IMR-90 (cell line): ENCODE measurements at regions not wholly inside any gene's neighbourhood (a gene's known extent, or its start where the extent isn't known, plus 50 kb on each side); places are given as distances from the start of the nearest gene placed in this dataset.

Source experiments
- ATAC-seq: fragments of 200-7000 bp; cut with Tn5 transposase; 2 replicates; pipeline ENCODE4 v1.9.1; 2020; ENCODE audit warnings: low read depth, mild to moderate bottlenecking, moderate library complexity
- BruUV-seq: library from RNA; stranded (reverse); fragments of 400-500 nt; replicated peaks from 2 replicates; lab custom pipeline; 2021; lab: Mats Ljungman, UMichigan
- CTCF ChIA-PET: fragments of 300-600 bp; formaldehyde crosslinking; extraction: SDS; loops from one replicate; lab custom pipeline; 2021; ENCODE audit warnings: antibody characterized with exemption; lab: Yijun Ruan, JAX
- POLR2A ChIA-PET: fragments of 300-600 bp; sonication (Branson Sonifier 250); formaldehyde crosslinking; loops from one replicate; lab custom pipeline; 2022; ENCODE audit warnings: antibody characterized with exemption; ENCODE audit not compliant: unreplicated experiment; lab: Charles Lee
- DNase-seq: peaks from one replicate; pipeline ENCODE4 v3.0.0; 2013
- H2AFZ ChIP-seq: replicated peaks from 2 replicates; pipeline ENCODE3; 2013; ENCODE audit warnings: low read length, mild to moderate bottlenecking; ENCODE audit not compliant: poor library complexity
- H2AK5ac ChIP-seq: 2 replicates; pipeline ENCODE4 v1.6.1; 2013; ENCODE audit warnings: low read depth, low read length, inconsistent platforms
- H2AK9ac ChIP-seq: replicated peaks from 2 replicates; pipeline ENCODE3; 2013; ENCODE audit warnings: mild to moderate bottlenecking, low read depth, low read length, moderate library complexity; ENCODE audit not compliant: poor library complexity
- H2BK120ac ChIP-seq: 2 replicates; pipeline ENCODE4 v1.6.1; 2013; ENCODE audit warnings: low read depth, low read length, inconsistent platforms
- H2BK15ac ChIP-seq: 3 replicates; pipeline ENCODE4 v1.6.1; 2013; ENCODE audit warnings: low read depth, low read length, inconsistent platforms
- H2BK20ac ChIP-seq: 2 replicates; pipeline ENCODE4 v1.6.1; 2013; ENCODE audit warnings: low read depth, mild to moderate bottlenecking, inconsistent platforms, low read length, moderate library complexity
- H2BK5ac ChIP-seq: 2 replicates; pipeline ENCODE4 v1.6.1; 2013; ENCODE audit warnings: mild to moderate bottlenecking, low read depth, low read length, inconsistent platforms; ENCODE audit not compliant: poor library complexity, severe bottlenecking
- H3K14ac ChIP-seq: replicated peaks from 2 replicates; pipeline ENCODE4 v1.6.1; 2013; ENCODE audit warnings: low read depth, low read length, inconsistent platforms
- H3K18ac ChIP-seq: 2 replicates; pipeline ENCODE4 v1.6.1; 2013; ENCODE audit warnings: low read depth, low read length, control low read depth
- H3K23ac ChIP-seq: 2 replicates; pipeline ENCODE4 v1.6.1; 2013; ENCODE audit warnings: low read depth, low read length, inconsistent platforms
- H3K27ac ChIP-seq: 2 replicates; pipeline ENCODE4 v1.5.1; 2013; ENCODE audit warnings: mild to moderate bottlenecking, control low read depth, low read length; ENCODE audit not compliant: insufficient read depth
- H3K27me3 ChIP-seq: 2 replicates; pipeline ENCODE4 v1.6.1; 2013; ENCODE audit warnings: low read length; ENCODE audit not compliant: control insufficient read depth, insufficient read depth
- H3K36me3 ChIP-seq: 2 replicates; pipeline ENCODE4 v1.6.1; 2013; ENCODE audit warnings: low read length, mixed read lengths; ENCODE audit not compliant: control insufficient read depth, insufficient read depth
- H3K4ac ChIP-seq: 2 replicates; pipeline ENCODE4 v1.6.1; 2013; ENCODE audit warnings: low read depth, low read length, inconsistent platforms
- H3K4me1 ChIP-seq: 2 replicates; pipeline ENCODE4 v1.6.1; 2013; ENCODE audit warnings: low read length, mixed read lengths; ENCODE audit not compliant: control insufficient read depth, insufficient read depth
- H3K4me2 ChIP-seq: 2 replicates; pipeline ENCODE4 v1.6.1; 2013; ENCODE audit warnings: low read depth, mild to moderate bottlenecking, control low read depth, low read length, moderate library complexity
- H3K4me3 ChIP-seq: 2 replicates; pipeline ENCODE4 v1.5.1; 2013; ENCODE audit warnings: low read depth, mild to moderate bottlenecking, control low read depth, low read length, moderate library complexity; ENCODE audit not compliant: insufficient read depth
- H3K56ac ChIP-seq: 2 replicates; pipeline ENCODE4 v1.6.1; 2013; ENCODE audit warnings: low read length, inconsistent platforms; ENCODE audit not compliant: insufficient read depth; ENCODE audit errors: extremely low read depth
- H3K79me1 ChIP-seq, 2 experiments: 2 replicates each; pipeline ENCODE4 v1.6.1; 2013; ENCODE audit warnings: low read length in 2 of 2, inconsistent platforms in 1 of 2, low read depth in 1 of 2
- H3K9ac ChIP-seq: 2 replicates; pipeline ENCODE4 v1.6.1; 2013; ENCODE audit warnings: low read depth, low read length, control low read depth
- H3K9me1 ChIP-seq: 2 replicates; pipeline ENCODE4 v1.6.1; 2013; ENCODE audit warnings: low read length, inconsistent platforms; ENCODE audit not compliant: insufficient read depth
- H3K9me3 ChIP-seq: 2 replicates; pipeline ENCODE4 v1.6.1; 2013; ENCODE audit warnings: low read length; ENCODE audit not compliant: control insufficient read depth, insufficient read depth
- H4K20me1 ChIP-seq: 2 replicates; pipeline ENCODE4 v1.6.1; 2013; ENCODE audit warnings: low read length, inconsistent platforms; ENCODE audit not compliant: insufficient read depth
- H4K5ac ChIP-seq: 2 replicates; pipeline ENCODE4 v1.6.1; 2013; ENCODE audit warnings: mild to moderate bottlenecking, low read depth, low read length, control low read depth
- H4K8ac ChIP-seq, 2 experiments: 2 replicates each; pipeline ENCODE4 v1.6.1; 2013; ENCODE audit warnings: low read depth in 2 of 2, low read length in 2 of 2, control low read depth in 1 of 2, inconsistent platforms in 1 of 2
- H4K91ac ChIP-seq: 2 replicates; pipeline ENCODE4 v1.6.1; 2013; ENCODE audit warnings: low read depth, low read length, inconsistent platforms; ENCODE audit not compliant: insufficient read depth
- BHLHE40 ChIP-seq: fragments of 150-350 bp; IDR thresholded peaks from 2 replicates; pipeline ENCODE4 v1.6.1; 2016; ENCODE audit warnings: mild to moderate bottlenecking, low read depth, low read length
- CHD1 ChIP-seq: IDR thresholded peaks from 2 replicates; pipeline ENCODE4 v1.6.1; 2012; ENCODE audit warnings: low read depth, low read length, improper control_type of control experiment
- FOS ChIP-seq: fragments of 150-350 bp; IDR thresholded peaks from 2 replicates; pipeline ENCODE4 v1.6.1; 2016; ENCODE audit warnings: low read depth, low read length
- MAZ ChIP-seq: IDR thresholded peaks from 2 replicates; pipeline ENCODE4 v1.6.1; 2012; ENCODE audit warnings: low read depth, mild to moderate bottlenecking, low read length, improper control_type of control experiment, moderate library complexity, borderline replicate concordance
- MXI1 ChIP-seq: IDR thresholded peaks from 2 replicates; pipeline ENCODE4 v1.6.1; 2012; ENCODE audit warnings: low read depth, mild to moderate bottlenecking, low read length, moderate library complexity, borderline replicate concordance
- NFE2L2 ChIP-seq: fragments of 150-350 bp; IDR thresholded peaks from 2 replicates; pipeline ENCODE4 v1.6.1; 2016; ENCODE audit warnings: low read depth, mild to moderate bottlenecking, low read length
- POLR2A ChIP-seq: IDR thresholded peaks from 2 replicates; pipeline ENCODE4 v1.6.1; 2012; ENCODE audit warnings: mild to moderate bottlenecking, low read depth, low read length
- RAD21 ChIP-seq: IDR thresholded peaks from 2 replicates; pipeline ENCODE4 v1.6.1; 2012; ENCODE audit warnings: low read length, improper control_type of control experiment
- RCOR1 ChIP-seq: IDR thresholded peaks from 2 replicates; pipeline ENCODE4 v1.6.1; 2012; ENCODE audit warnings: mild to moderate bottlenecking, low read length, improper control_type of control experiment; ENCODE audit not compliant: insufficient replicate concordance
- SMC3 ChIP-seq: fragments of 150-350 bp; IDR thresholded peaks from 2 replicates; pipeline ENCODE4 v1.6.1; 2016; ENCODE audit warnings: low read depth, mild to moderate bottlenecking, antibody characterized with exemption, low read length, moderate library complexity
- WGBS, 2 experiments: methylation state at CpG; one replicate each; pipeline versions ENCODE4 v1.1.5 to v1.1.7; 2013; ENCODE audit warnings: missing lambda C conversion rate in 2 of 2; ENCODE audit not compliant: insufficient read length in 1 of 2; ENCODE audit errors: extremely low coverage in 2 of 2; 5-methylcytosine and 5-hydroxymethylcytosine counted together
- dilution Hi-C: fragments of 300-500 bp; cut with HindIII; formaldehyde crosslinking; loops from one replicate; pipeline ENCODE4 v1.14.3; 2018; ENCODE audit warnings: low sequenced_read_pairs; ENCODE audit not compliant: unreplicated experiment
- in situ Hi-C: fragments of 300-500 bp; cut with MboI; formaldehyde crosslinking; loops from 3 replicates; pipeline ENCODE4 v1.14.3; 2019; ENCODE audit warnings: low sequenced_read_pairs, inconsistent platforms, mixed read lengths
- intact Hi-C: fragments of 100-400 bp; cut with micrococcal nuclease; formaldehyde crosslinking; loops from 2 replicates; pipeline ENCODE4 v1.10.0; 2022

GRCh38 chr2:8027387-8027786 is 654.5 kb upstream of the ID2 start:
- Histone ChIP-seq H4K8ac (no peak overlapping the region), H3K27ac (no peak overlapping the region), H2BK120ac (no peak overlapping the region), H3K27me3 (peaks cover 2% of the 10 kb centered on the region; the same call in 1 of the 2 replicates), H3K56ac (no peak overlapping the region), H3K18ac (no peak overlapping the region), H3K79me1 (no peaks in the 10 kb centered on the region), H3K9me3 (no peaks in the 10 kb centered on the region), H2AFZ (no peak overlapping the region), H2AK5ac (no peak overlapping the region), H3K4me1 (no peaks in the 10 kb centered on the region), H2BK15ac (no peak overlapping the region), H3K4me3 (no peak overlapping the region), H3K4ac (no peak overlapping the region), H2BK20ac (no peak overlapping the region), H3K23ac (no peak overlapping the region), H3K36me3 (no peaks in the 10 kb centered on the region), H2AK9ac (peak overlapping the region; percentile 47), H3K4me2 (no peak overlapping the region), H2BK5ac (no peak overlapping the region), H3K14ac (no peak overlapping the region), H4K5ac (no peak overlapping the region), H3K9me1 (0 out of 2 replicates have a peak, but pooled peaks cover 5% of the 10 kb centered on the region), H4K91ac (no peak overlapping the region), H4K20me1 (no peaks in the 10 kb centered on the region), H3K9ac (no peak overlapping the region)
- intact Hi-C loops, result no loop called here
- WGBS, 2 experiments, result 83% methylated on average over 3 of the region's 11 CpGs; no CpG with 5 or more reads in 1 of the 2 experiments
- ChIA-PET CTCF (no interaction called here), POLR2A (no interaction called here)
- no peak for DNase-seq
- in situ Hi-C loops, result no loop called here
- no TSS peak for BruUV-seq
- no peak for TF ChIP-seq FOS
- TF ChIP-seq MXI1, result no peak
- no peak for TF ChIP-seq CHD1
- no peak for TF ChIP-seq BHLHE40
- no peak for TF ChIP-seq SMC3
- TF ChIP-seq RAD21, result no peak
- TF ChIP-seq NFE2L2, result no peak
- no peak for TF ChIP-seq MAZ
- no peak for TF ChIP-seq POLR2A
- no peak for TF ChIP-seq RCOR1
- dilution Hi-C loops, result no loop called here
- no peak for ATAC-seq
